WTC11 (cell line): ENCODE measurements at regions not wholly inside any gene's neighbourhood (a gene's known extent, or its start where the extent isn't known, plus 50 kb on each side); places are given as distances from the start of the nearest gene placed in this dataset.

Experiments used
- ATAC-seq: fragments of 200-7000 bp; cut with Tn5 transposase; 2 replicates; pipeline ENCODE4 v1.10.0; 2021; ENCODE audit warnings: mild to moderate bottlenecking, moderate library complexity
- CTCF ChIA-PET: fragments of 300-600 bp; sonication (Branson Sonifier 250); formaldehyde crosslinking; loops from one replicate; lab custom pipeline; 2021; ENCODE audit warnings: antibody characterized with exemption; lab: Charles Lee
- POLR2A ChIA-PET: fragments of 350-600 bp; sonication (Branson Sonifier 250); formaldehyde crosslinking; loops from one replicate; lab custom pipeline; 2021; ENCODE audit warnings: antibody characterized with exemption; lab: Charles Lee
- DNase-seq: peaks from one replicate; pipeline ENCODE4 v3.0.0; 2021; ENCODE audit warnings: low spot score
- H3K27ac Mint-ChIP-seq: 2 replicates; pipeline ENCODE4 v1.8.0; 2021; ENCODE audit warnings: mixed read lengths
- H3K27me3 Mint-ChIP-seq: 2 replicates; pipeline ENCODE4 v1.8.0; 2021; ENCODE audit warnings: low read depth, mild to moderate bottlenecking, moderate library complexity, mixed read lengths
- H3K36me3 Mint-ChIP-seq: 2 replicates; pipeline ENCODE4 v1.8.0; 2021; ENCODE audit warnings: mixed read lengths
- H3K4me1 Mint-ChIP-seq: 2 replicates; pipeline ENCODE4 v1.8.0; 2022; ENCODE audit warnings: mixed read lengths
- H3K4me3 Mint-ChIP-seq: 2 replicates; pipeline ENCODE4 v1.8.0; 2021; ENCODE audit warnings: mild to moderate bottlenecking, moderate library complexity, mixed read lengths
- H3K9me3 Mint-ChIP-seq: 2 replicates; pipeline ENCODE4 v1.8.0; 2021; ENCODE audit warnings: mixed read lengths
- AR ChIP-seq: fragments of 250-450 bp; sonication (Bioruptor Pico); IDR thresholded peaks from 2 replicates; pipeline ENCODE4 v1.9.0; 2021; ENCODE audit warnings: mild to moderate bottlenecking
- CBFB ChIP-seq: sonication (generic); formaldehyde crosslinking; IDR thresholded peaks from 2 replicates; pipeline ENCODE4 v1.8.1; 2022; ENCODE audit warnings: mild to moderate bottlenecking, low read depth, missing genetic modification reagents
- CDX4 ChIP-seq: fragments of 250-450 bp; sonication (Bioruptor Pico); IDR thresholded peaks from 2 replicates; pipeline ENCODE4 v1.9.0; 2021; ENCODE audit warnings: moderate library complexity, mild to moderate bottlenecking, inconsistent platforms, borderline replicate concordance
- EMX1 ChIP-seq: fragments of 250-450 bp; sonication (Bioruptor Pico); IDR thresholded peaks from 2 replicates; pipeline ENCODE4 v1.8.0; 2021; ENCODE audit warnings: mild to moderate bottlenecking
- FOXP1 ChIP-seq: sonication (generic); formaldehyde crosslinking; IDR thresholded peaks from 2 replicates; pipeline ENCODE4 v1.8.0; 2022; ENCODE audit warnings: missing genetic modification reagents, mild to moderate bottlenecking, moderate library complexity, borderline replicate concordance
- FOXP4 ChIP-seq: sonication (generic); formaldehyde crosslinking; IDR thresholded peaks from 2 replicates; pipeline ENCODE4 v1.8.0; 2022; ENCODE audit warnings: mild to moderate bottlenecking, missing genetic modification reagents
- JUN ChIP-seq: sonication (generic); formaldehyde crosslinking; IDR thresholded peaks from 2 replicates; pipeline ENCODE4 v1.8.0; 2023; ENCODE audit warnings: mild to moderate bottlenecking, missing genetic modification reagents
- NR2C2 ChIP-seq: sonication (generic); formaldehyde crosslinking; IDR thresholded peaks from 2 replicates; pipeline ENCODE4 v1.8.0; 2022; ENCODE audit warnings: mild to moderate bottlenecking, missing genetic modification reagents
- OVOL2 ChIP-seq: fragments of 250-450 bp; sonication (Bioruptor Pico); IDR thresholded peaks from 2 replicates; pipeline ENCODE4 v1.9.0; 2021; ENCODE audit warnings: mild to moderate bottlenecking, borderline replicate concordance
- PRRX2 ChIP-seq: fragments of 250-450 bp; sonication (Bioruptor Pico); IDR thresholded peaks from 2 replicates; pipeline ENCODE4 v1.8.0; 2021; ENCODE audit warnings: mild to moderate bottlenecking
- STAT6 ChIP-seq: sonication (generic); formaldehyde crosslinking; conservative IDR thresholded peaks from 2 replicates; pipeline ENCODE4 v1.8.1; 2023; ENCODE audit warnings: mild to moderate bottlenecking, low read depth, missing genetic modification reagents, moderate library complexity
- TCF7 ChIP-seq: sonication (generic); formaldehyde crosslinking; IDR thresholded peaks from 2 replicates; pipeline ENCODE4 v1.8.0; 2022; ENCODE audit warnings: mild to moderate bottlenecking, low read depth, missing genetic modification reagents, moderate library complexity
- USF2 ChIP-seq: sonication (generic); formaldehyde crosslinking; IDR thresholded peaks from 2 replicates; pipeline ENCODE4 v1.8.1; 2023; ENCODE audit warnings: mild to moderate bottlenecking, missing genetic modification reagents, moderate library complexity
- ZNF121 ChIP-seq: sonication (generic); formaldehyde crosslinking; IDR thresholded peaks from 2 replicates; pipeline ENCODE4 v1.8.0; 2023; ENCODE audit warnings: missing genetic modification reagents
- ZNF219 ChIP-seq: sonication (generic); formaldehyde crosslinking; IDR thresholded peaks from 2 replicates; pipeline ENCODE4 v1.8.0; 2023; ENCODE audit warnings: missing genetic modification reagents, mild to moderate bottlenecking, borderline replicate concordance
- TF ChIP-seq, protein P1 (sequence below): sonication (generic); formaldehyde crosslinking; IDR thresholded peaks from 2 replicates; pipeline ENCODE4 v1.8.1; 2023; ENCODE audit warnings: mild to moderate bottlenecking, moderate library complexity, missing genetic modification reagents
- TF ChIP-seq, protein P2 (sequence below): sonication (generic); formaldehyde crosslinking; IDR thresholded peaks from 2 replicates; pipeline ENCODE4 v1.8.1; 2022; ENCODE audit warnings: low read depth, missing genetic modification reagents, borderline replicate concordance
- TF ChIP-seq, protein P3 (sequence below): fragments of 200-600 bp; IDR thresholded peaks from 2 replicates; pipeline ENCODE4 v1.8.0; 2022; ENCODE audit warnings: antibody characterized with exemption

- TF ChIP-seq, protein P1, sequence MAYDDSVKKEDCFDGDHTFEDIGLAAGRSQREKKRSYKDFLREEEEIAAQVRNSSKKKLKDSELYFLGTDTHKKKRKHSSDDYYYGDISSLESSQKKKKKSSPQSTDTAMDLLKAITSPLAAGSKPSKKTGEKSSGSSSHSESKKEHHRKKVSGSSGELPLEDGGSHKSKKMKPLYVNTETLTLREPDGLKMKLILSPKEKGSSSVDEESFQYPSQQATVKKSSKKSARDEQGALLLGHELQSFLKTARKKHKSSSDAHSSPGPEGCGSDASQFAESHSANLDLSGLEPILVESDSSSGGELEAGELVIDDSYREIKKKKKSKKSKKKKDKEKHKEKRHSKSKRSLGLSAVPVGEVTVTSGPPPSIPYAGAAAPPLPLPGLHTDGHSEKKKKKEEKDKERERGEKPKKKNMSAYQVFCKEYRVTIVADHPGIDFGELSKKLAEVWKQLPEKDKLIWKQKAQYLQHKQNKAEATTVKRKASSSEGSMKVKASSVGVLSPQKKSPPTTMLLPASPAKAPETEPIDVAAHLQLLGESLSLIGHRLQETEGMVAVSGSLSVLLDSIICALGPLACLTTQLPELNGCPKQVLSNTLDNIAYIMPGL (CRISPR knock-in tag): no peak
- no peak for TF ChIP-seq CDX4 (CRISPR knock-in tag)
- TF ChIP-seq EMX1 (CRISPR knock-in tag): no peak
- no peak for TF ChIP-seq PRRX2 (CRISPR knock-in tag)
Measured at GRCh38 chr3:115402651-115403050, 220.7 kb upstream of the GAP43 start (continued).

GRCh38 chr3:115403786-115404185 lies 219.5 kb upstream of the GAP43 start:
- Mint-ChIP-seq H3K9me3 (no peaks in the 10 kb centered on the region), H3K4me1 (peaks cover 61% of the 10 kb centered on the region), H3K27me3 (no peaks in the 10 kb centered on the region), H3K4me3 (no peak overlapping the region), H3K27ac (no peak overlapping the region), H3K36me3 (no peaks in the 10 kb centered on the region)
- POLR2A ChIA-PET: no interaction called here
- no peak for ATAC-seq
- CTCF ChIA-PET: interaction anchor here (0.8 to 1.1 kb wide), 2 partner anchors 290 to 381 kb away, joined by 3 read pairs; no protein-coding TSS in a partner anchor
- no peak for DNase-seq
- no peak for TF ChIP-seq CBFB (CRISPR knock-in tag)
- TF ChIP-seq STAT6: no peak
- no peak for TF ChIP-seq ZNF219
- TF ChIP-seq ZNF121: no peak
- TF ChIP-seq, protein P2, sequence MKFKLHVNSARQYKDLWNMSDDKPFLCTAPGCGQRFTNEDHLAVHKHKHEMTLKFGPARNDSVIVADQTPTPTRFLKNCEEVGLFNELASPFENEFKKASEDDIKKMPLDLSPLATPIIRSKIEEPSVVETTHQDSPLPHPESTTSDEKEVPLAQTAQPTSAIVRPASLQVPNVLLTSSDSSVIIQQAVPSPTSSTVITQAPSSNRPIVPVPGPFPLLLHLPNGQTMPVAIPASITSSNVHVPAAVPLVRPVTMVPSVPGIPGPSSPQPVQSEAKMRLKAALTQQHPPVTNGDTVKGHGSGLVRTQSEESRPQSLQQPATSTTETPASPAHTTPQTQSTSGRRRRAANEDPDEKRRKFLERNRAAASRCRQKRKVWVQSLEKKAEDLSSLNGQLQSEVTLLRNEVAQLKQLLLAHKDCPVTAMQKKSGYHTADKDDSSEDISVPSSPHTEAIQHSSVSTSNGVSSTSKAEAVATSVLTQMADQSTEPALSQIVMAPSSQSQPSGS (CRISPR knock-in tag): no peak
- no peak for TF ChIP-seq USF2 (CRISPR knock-in tag)
- TF ChIP-seq TCF7 (CRISPR knock-in tag): no peak
- no peak for TF ChIP-seq JUN (CRISPR knock-in tag)
- TF ChIP-seq FOXP4 (CRISPR knock-in tag): no peak
- TF ChIP-seq AR (CRISPR knock-in tag): no peak
- TF ChIP-seq, protein P3, sequence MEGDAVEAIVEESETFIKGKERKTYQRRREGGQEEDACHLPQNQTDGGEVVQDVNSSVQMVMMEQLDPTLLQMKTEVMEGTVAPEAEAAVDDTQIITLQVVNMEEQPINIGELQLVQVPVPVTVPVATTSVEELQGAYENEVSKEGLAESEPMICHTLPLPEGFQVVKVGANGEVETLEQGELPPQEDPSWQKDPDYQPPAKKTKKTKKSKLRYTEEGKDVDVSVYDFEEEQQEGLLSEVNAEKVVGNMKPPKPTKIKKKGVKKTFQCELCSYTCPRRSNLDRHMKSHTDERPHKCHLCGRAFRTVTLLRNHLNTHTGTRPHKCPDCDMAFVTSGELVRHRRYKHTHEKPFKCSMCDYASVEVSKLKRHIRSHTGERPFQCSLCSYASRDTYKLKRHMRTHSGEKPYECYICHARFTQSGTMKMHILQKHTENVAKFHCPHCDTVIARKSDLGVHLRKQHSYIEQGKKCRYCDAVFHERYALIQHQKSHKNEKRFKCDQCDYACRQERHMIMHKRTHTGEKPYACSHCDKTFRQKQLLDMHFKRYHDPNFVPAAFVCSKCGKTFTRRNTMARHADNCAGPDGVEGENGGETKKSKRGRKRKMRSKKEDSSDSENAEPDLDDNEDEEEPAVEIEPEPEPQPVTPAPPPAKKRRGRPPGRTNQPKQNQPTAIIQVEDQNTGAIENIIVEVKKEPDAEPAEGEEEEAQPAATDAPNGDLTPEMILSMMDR: no peak
- no peak for TF ChIP-seq FOXP1 (CRISPR knock-in tag)
- no peak for TF ChIP-seq NR2C2
- TF ChIP-seq, protein P1 (CRISPR knock-in tag): no peak
- no peak for TF ChIP-seq OVOL2 (CRISPR knock-in tag)
